B cell (primary cell): ENCODE measurements at regions not wholly inside any gene's neighbourhood (a gene's known extent, or its start where the extent isn't known, plus 50 kb on each side); places are given as distances from the start of the nearest gene placed in this dataset.

Experiments
- ATAC-seq: fragments of 200-7000 bp; cut with Tn5 transposase; one replicate; pipeline ENCODE4 v1.10.0; 2021; ENCODE audit warnings: low read depth, mild to moderate bottlenecking, moderate number of reproducible peaks, moderate library complexity
- CTCF ChIA-PET: fragments of 350-600 bp; sonication (Branson Sonifier 250); formaldehyde crosslinking; loops from one replicate; lab custom pipeline; 2021; ENCODE audit warnings: antibody characterized with exemption, inconsistent platforms; lab: Charles Lee
- POLR2A ChIA-PET: fragments of 350-600 bp; sonication (Branson Sonifier 250); formaldehyde crosslinking; loops from one replicate; lab custom pipeline; 2021; ENCODE audit warnings: antibody characterized with exemption; lab: Charles Lee
- DNase-seq: peaks from one replicate; pipeline ENCODE4 v3.0.0; 2013
- H2AFZ ChIP-seq: 2 replicates; pipeline ENCODE4 v1.6.1; 2012; ENCODE audit warnings: mild to moderate bottlenecking, low read depth, low read length; ENCODE audit not compliant: insufficient read depth, poor library complexity, severe bottlenecking
- H3K27ac ChIP-seq, 2 donors: 1 replicate in 1 of 2; 2 replicates in 1 of 2; pipeline ENCODE4 v1.5.1; 2012 to 2013; ENCODE audit warnings: low read length in 2 of 2, mild to moderate bottlenecking in 2 of 2, moderate library complexity in 1 of 2
- H3K27me3 ChIP-seq, 4 experiments: fragments of 200-600 bp in 1 of 4; sonication (generic) in 1 of 4; replicated peaks in 1 of 4; 1 replicate in 2 of 4; 2 replicates in 2 of 4; pipeline versions ENCODE4 v1.6.1 to v1.7.0; 2013 to 2016; ENCODE audit warnings: low read length in 3 of 4, mild to moderate bottlenecking in 2 of 4, mixed read lengths in 1 of 4, moderate library complexity in 1 of 4; ENCODE audit not compliant: insufficient read depth in 4 of 4, control insufficient read depth in 3 of 4; ENCODE audit errors: control extremely low read depth in 1 of 4
- H3K36me3 ChIP-seq, 2 experiments: replicated peaks in 1 of 2; 1 replicate in 1 of 2; 2 replicates in 1 of 2; pipeline versions ENCODE4 v1.6.1 to v1.7.1; 2013; ENCODE audit warnings: low read length in 1 of 2; ENCODE audit not compliant: insufficient read depth in 2 of 2, control insufficient read depth in 1 of 2; ENCODE audit errors: control extremely low read depth in 1 of 2, extremely low read depth in 1 of 2
- H3K4me1 ChIP-seq, 2 donors: fragments of 200-600 bp in 1 of 2; sonication (generic) in 1 of 2; 1 replicate in 1 of 2; 2 replicates in 1 of 2; pipeline versions ENCODE4 v1.5.1 to v1.6.1; 2013 to 2017; ENCODE audit warnings: low read length in 2 of 2; ENCODE audit not compliant: control insufficient read depth in 2 of 2, insufficient read depth in 2 of 2
- H3K4me2 ChIP-seq: replicated peaks from 2 replicates; pipeline ENCODE3; 2012; ENCODE audit warnings: mild to moderate bottlenecking, low read depth, low read length; ENCODE audit not compliant: poor library complexity, severe bottlenecking
- H3K4me3 ChIP-seq, 5 experiments: fragments of 200-600 bp in 1 of 5; sonication (generic) in 1 of 5; 1 replicate in 3 of 5; 2 replicates in 2 of 5; pipeline versions ENCODE4 v1.5.1 to v1.7.0; 2011 to 2016; ENCODE audit warnings: low read length in 4 of 5, mild to moderate bottlenecking in 4 of 5, low read depth in 2 of 5, control low read depth in 1 of 5, moderate library complexity in 1 of 5; ENCODE audit not compliant: insufficient read depth in 1 of 5; ENCODE audit errors: control extremely low read depth in 1 of 5, extremely low read depth in 1 of 5
- H3K79me2 ChIP-seq: fragments of 200-600 bp; sonication (generic); one replicate; pipeline ENCODE4 v1.6.0; 2016; ENCODE audit warnings: low read length; ENCODE audit not compliant: control insufficient read depth, insufficient read depth
- H3K9ac ChIP-seq: fragments of 200-600 bp; sonication (generic); 2 replicates; pipeline ENCODE4 v1.6.1; 2017; ENCODE audit warnings: mild to moderate bottlenecking, low read length, moderate library complexity
- H3K9me3 ChIP-seq, 3 donors: one replicate each; pipeline versions ENCODE4 v1.6.1 to v1.7.1; 2013; ENCODE audit warnings: low read length in 2 of 3; ENCODE audit not compliant: control insufficient read depth in 2 of 3, insufficient read depth in 1 of 3; ENCODE audit errors: control extremely low read depth in 1 of 3
- H4K20me1 ChIP-seq: 2 replicates; pipeline ENCODE4 v1.6.0; 2012; ENCODE audit warnings: mild to moderate bottlenecking, low read length; ENCODE audit not compliant: insufficient read depth, control insufficient read depth, poor library complexity, severe bottlenecking
- H3K27ac Mint-ChIP-seq: one replicate; pipeline ENCODE4 v1.8.0; 2021; ENCODE audit warnings: mixed read lengths
- H3K27me3 Mint-ChIP-seq: one replicate; pipeline ENCODE4 v1.8.0; 2021; ENCODE audit warnings: mixed read lengths
- H3K4me1 Mint-ChIP-seq: one replicate; pipeline ENCODE4 v1.8.0; 2021; ENCODE audit warnings: mixed read lengths
- H3K4me3 Mint-ChIP-seq: one replicate; pipeline ENCODE4 v1.8.0; 2021; ENCODE audit warnings: mixed read lengths
- H3K9me3 Mint-ChIP-seq: one replicate; pipeline ENCODE4 v1.8.0; 2022; ENCODE audit warnings: mixed read lengths; ENCODE audit not compliant: insufficient read depth
- CTCF ChIP-seq: fragments of 200-600 bp; IDR thresholded peaks from one replicate; pipeline ENCODE4 v1.8.0; 2022; ENCODE audit warnings: antibody characterized with exemption, mild to moderate bottlenecking
- EZH2 ChIP-seq: IDR thresholded peaks from 2 replicates; pipeline ENCODE4 v1.6.1; 2012; ENCODE audit warnings: borderline replicate concordance, low read depth, mild to moderate bottlenecking, moderate library complexity, low read length; ENCODE audit not compliant: insufficient read depth, poor library complexity, severe bottlenecking
- WGBS: methylation state at CpG from one replicate; pipeline ENCODE4 v1.1.5; 2013; ENCODE audit warnings: missing lambda C conversion rate; ENCODE audit not compliant: insufficient coverage; 5-methylcytosine and 5-hydroxymethylcytosine counted together
- intact Hi-C: fragments of 100-400 bp; cut with micrococcal nuclease; formaldehyde crosslinking; loops from one replicate; pipeline ENCODE4 v1.10.0; 2022

- no peaks in the 10 kb centered on the region for H3K79me2 ChIP-seq
- no peak overlapping the region for H3K4me3 Mint-ChIP-seq
- intact Hi-C loops, result no loop called here
- no peak overlapping the region for H3K27ac Mint-ChIP-seq
- no peak overlapping the region for H3K4me3 ChIP-seq
- no peak overlapping the region for H3K9ac ChIP-seq
- no peak overlapping the region for H2AFZ ChIP-seq
- POLR2A ChIA-PET, result no interaction called here
- H4K20me1 ChIP-seq, result no peaks in the 10 kb centered on the region
- H3K27me3 ChIP-seq, result no peaks in the 10 kb centered on the region
- CTCF ChIA-PET, result no interaction called here
- DNase-seq (no peak), ATAC-seq (no peak)
- H3K36me3 ChIP-seq, result no peaks in the 10 kb centered on the region
- no peak overlapping the region for H3K27ac ChIP-seq
- TF ChIP-seq CTCF (no peak), EZH2 (no peak)
- WGBS, result 100% methylated on average over 4 of the region's 7 CpGs
- H3K9me3 Mint-ChIP-seq, result no peaks in the 10 kb centered on the region
- no peaks in the 10 kb centered on the region for H3K27me3 Mint-ChIP-seq
- H3K9me3 ChIP-seq, result peaks cover 0 to 18% (median 0%) of the 10 kb centered on the region in 3 donors
- H3K4me2 ChIP-seq, result no peak overlapping the region
- H3K4me1 ChIP-seq, result no peaks in the 10 kb centered on the region
- H3K4me1 Mint-ChIP-seq, result no peaks in the 10 kb centered on the region
Observed at GRCh38 chrX:480861-481417, 94.2 kb upstream of the PPP2R3B start.

GRCh38 chrX:482192-482701 lies 95.5 kb upstream of the PPP2R3B start:
- POLR2A ChIA-PET, result no interaction called here
- no peaks in the 10 kb centered on the region for H3K27me3 Mint-ChIP-seq
- H3K27me3 ChIP-seq, result no peaks in the 10 kb centered on the region
- no peak overlapping the region for H3K4me3 ChIP-seq
- DNase-seq (no peak), ATAC-seq (no peak)
- H3K36me3 ChIP-seq, result no peaks in the 10 kb centered on the region
- no peaks in the 10 kb centered on the region for H3K9me3 Mint-ChIP-seq
- peaks cover 0 to 18% (median 3%) of the 10 kb centered on the region in 3 donors for H3K9me3 ChIP-seq
- TF ChIP-seq CTCF (no peak), EZH2 (no peak)
- no peaks in the 10 kb centered on the region for H4K20me1 ChIP-seq
- intact Hi-C loops, result no loop called here
- H3K27ac ChIP-seq, result no peak overlapping the region
- no peak overlapping the region for H3K27ac Mint-ChIP-seq
- H3K4me2 ChIP-seq, result no peak overlapping the region
- H3K4me3 Mint-ChIP-seq, result no peak overlapping the region
- 87% methylated on average over 13 of the region's 13 CpGs for WGBS
- H3K4me1 Mint-ChIP-seq, result no peaks in the 10 kb centered on the region
- H3K9ac ChIP-seq, result no peak overlapping the region
- no peaks in the 10 kb centered on the region for H3K79me2 ChIP-seq
- no peaks in the 10 kb centered on the region for H3K4me1 ChIP-seq
- no peak overlapping the region for H2AFZ ChIP-seq
- CTCF ChIA-PET, result no interaction called here
